ENCODE measurements at regions not wholly inside any gene's neighbourhood (a gene's known extent, or its start where the extent isn't known, plus 50 kb on each side); places are given as distances from the start of the nearest gene placed in this dataset.

GRCh38 chr3:64354956-64355355 lies 129.7 kb upstream of the PRICKLE2 start:
- no peak overlapping the region for H3K4me2 ChIP-seq (ENCODE audit: low read depth, low read length)
- in situ Hi-C loops (cut with HindIII; ENCODE audit: extremely low pct_ligation_motif_present, low pct_unique_long_range_greater_than_20kb), result no loop called here
- H3K4me3 ChIP-seq (replicated peaks in 1 of 3; ENCODE audit: insufficient read depth in 1 of 3, low read depth in 2 of 3, low read length in 3 of 3), result no peak overlapping the region
- intact Hi-C loops (cut with micrococcal nuclease; ENCODE audit: unreplicated experiment), result no loop called here
- WGBS (ENCODE audit: low lambda C conversion rate), result 42% methylated on average over 4 of the region's 5 CpGs
- no peaks in the 10 kb centered on the region for H4K20me1 ChIP-seq (ENCODE audit: insufficient read depth, low read length)
- ChIA-PET CTCF (ENCODE audit: low intra/inter-chr PET ratio, low total read pairs) (no interaction called here), POLR2A (no interaction called here)
- no peaks in the 10 kb centered on the region for H3K4me1 ChIP-seq (ENCODE audit: insufficient read depth, low read length)
- no peak for ATAC-seq
- H3K27ac ChIP-seq (ENCODE audit: extremely low read length, insufficient read depth, low read length), result no peak overlapping the region
- no peaks in the 10 kb centered on the region; a peak in 2 of 5 replicates for H3K27me3 ChIP-seq (ENCODE audit: control insufficient read depth in 1 of 2, insufficient read depth in 2 of 2, low read length in 2 of 2)
- no TSS peak for BruUV-seq (replicated peaks)
- no peaks in the 10 kb centered on the region for H3K36me3 ChIP-seq (replicated peaks in 1 of 2; ENCODE audit: control insufficient read depth in 1 of 2, insufficient read depth in 2 of 2, low read length in 2 of 2)
- no peak overlapping the region for H2AFZ ChIP-seq (ENCODE audit: low read length)
- H3K9ac ChIP-seq (ENCODE audit: insufficient read depth, low read depth, low read length), result no peak overlapping the region
- no peaks in the 10 kb centered on the region for H3K9me3 ChIP-seq (ENCODE audit: low read length)
- no peak for TF ChIP-seq TP53 (CRISPR knock-in tag; conservative IDR thresholded peaks at IDR 0.05)
- no peak for TF ChIP-seq SMAD9 (CRISPR knock-in tag; IDR thresholded peaks at IDR 0.05)
- TF ChIP-seq ZNF691 (CRISPR knock-in tag; IDR thresholded peaks at IDR 0.05; ENCODE audit: borderline replicate concordance, low read depth), result no peak
- no peak for DNase-seq (ENCODE audit: low spot score)
- no peaks in the 10 kb centered on the region for H3K79me2 ChIP-seq (ENCODE audit: insufficient read depth, low read length)
- no peak for FAIRE-seq

GRCh38 chr3:64354221-64354620 lies 129.0 kb upstream of the PRICKLE2 start:
- ChIA-PET POLR2A (no interaction called here), CTCF (ENCODE audit: low intra/inter-chr PET ratio, low total read pairs) (no interaction called here)
- H3K9ac ChIP-seq (ENCODE audit: insufficient read depth, low read depth, low read length), result no peak overlapping the region
- ATAC-seq, result no peak
- no peak for FAIRE-seq
- H3K79me2 ChIP-seq (ENCODE audit: insufficient read depth, low read length), result no peaks in the 10 kb centered on the region
- H2AFZ ChIP-seq (ENCODE audit: low read length), result no peak overlapping the region
- H3K27me3 ChIP-seq (ENCODE audit: control insufficient read depth in 1 of 2, insufficient read depth in 2 of 2, low read length in 2 of 2), result no peaks in the 10 kb centered on the region; a peak in 2 of 5 replicates
- in situ Hi-C loops (cut with HindIII; ENCODE audit: extremely low pct_ligation_motif_present, low pct_unique_long_range_greater_than_20kb) (no loop called here), intact Hi-C loops (cut with micrococcal nuclease; ENCODE audit: unreplicated experiment) (no loop called here)
- H3K4me2 ChIP-seq (ENCODE audit: low read depth, low read length), result no peak overlapping the region
- H3K4me3 ChIP-seq (replicated peaks in 1 of 3; ENCODE audit: insufficient read depth in 1 of 3, low read depth in 2 of 3, low read length in 3 of 3), result no peak overlapping the region
- no peaks in the 10 kb centered on the region for H3K9me3 ChIP-seq (ENCODE audit: low read length)
- H3K36me3 ChIP-seq (replicated peaks in 1 of 2; ENCODE audit: control insufficient read depth in 1 of 2, insufficient read depth in 2 of 2, low read length in 2 of 2), result no peaks in the 10 kb centered on the region
- no TSS peak for BruUV-seq (replicated peaks)
- no peaks in the 10 kb centered on the region for H4K20me1 ChIP-seq (ENCODE audit: insufficient read depth, low read length)
- no peak overlapping the region for H3K27ac ChIP-seq (ENCODE audit: extremely low read length, insufficient read depth, low read length)
- DNase-seq (ENCODE audit: low spot score), result no peak
- WGBS (ENCODE audit: low lambda C conversion rate), result 42% methylated on average over 5 of the region's 5 CpGs
- H3K4me1 ChIP-seq (ENCODE audit: insufficient read depth, low read length), result no peaks in the 10 kb centered on the region
- TF ChIP-seq KLF9 (CRISPR knock-in tag; IDR thresholded peaks at IDR 0.05; ENCODE audit: low read depth) (no peak), ZBTB42 (CRISPR knock-in tag; IDR thresholded peaks at IDR 0.05) (no peak), ZNF619 (CRISPR knock-in tag; IDR thresholded peaks at IDR 0.05) (no peak), ZSCAN22 (CRISPR knock-in tag; IDR thresholded peaks at IDR 0.05) (no peak), ZNF556 (CRISPR knock-in tag; IDR thresholded peaks at IDR 0.05; ENCODE audit: borderline replicate concordance) (no peak), ZNF337 (CRISPR knock-in tag; IDR thresholded peaks at IDR 0.05; ENCODE audit: borderline replicate concordance, low read depth) (no peak), ZNF678 (CRISPR knock-in tag; IDR thresholded peaks at IDR 0.05) (no peak)
- TF ChIP-seq, protein P1, sequence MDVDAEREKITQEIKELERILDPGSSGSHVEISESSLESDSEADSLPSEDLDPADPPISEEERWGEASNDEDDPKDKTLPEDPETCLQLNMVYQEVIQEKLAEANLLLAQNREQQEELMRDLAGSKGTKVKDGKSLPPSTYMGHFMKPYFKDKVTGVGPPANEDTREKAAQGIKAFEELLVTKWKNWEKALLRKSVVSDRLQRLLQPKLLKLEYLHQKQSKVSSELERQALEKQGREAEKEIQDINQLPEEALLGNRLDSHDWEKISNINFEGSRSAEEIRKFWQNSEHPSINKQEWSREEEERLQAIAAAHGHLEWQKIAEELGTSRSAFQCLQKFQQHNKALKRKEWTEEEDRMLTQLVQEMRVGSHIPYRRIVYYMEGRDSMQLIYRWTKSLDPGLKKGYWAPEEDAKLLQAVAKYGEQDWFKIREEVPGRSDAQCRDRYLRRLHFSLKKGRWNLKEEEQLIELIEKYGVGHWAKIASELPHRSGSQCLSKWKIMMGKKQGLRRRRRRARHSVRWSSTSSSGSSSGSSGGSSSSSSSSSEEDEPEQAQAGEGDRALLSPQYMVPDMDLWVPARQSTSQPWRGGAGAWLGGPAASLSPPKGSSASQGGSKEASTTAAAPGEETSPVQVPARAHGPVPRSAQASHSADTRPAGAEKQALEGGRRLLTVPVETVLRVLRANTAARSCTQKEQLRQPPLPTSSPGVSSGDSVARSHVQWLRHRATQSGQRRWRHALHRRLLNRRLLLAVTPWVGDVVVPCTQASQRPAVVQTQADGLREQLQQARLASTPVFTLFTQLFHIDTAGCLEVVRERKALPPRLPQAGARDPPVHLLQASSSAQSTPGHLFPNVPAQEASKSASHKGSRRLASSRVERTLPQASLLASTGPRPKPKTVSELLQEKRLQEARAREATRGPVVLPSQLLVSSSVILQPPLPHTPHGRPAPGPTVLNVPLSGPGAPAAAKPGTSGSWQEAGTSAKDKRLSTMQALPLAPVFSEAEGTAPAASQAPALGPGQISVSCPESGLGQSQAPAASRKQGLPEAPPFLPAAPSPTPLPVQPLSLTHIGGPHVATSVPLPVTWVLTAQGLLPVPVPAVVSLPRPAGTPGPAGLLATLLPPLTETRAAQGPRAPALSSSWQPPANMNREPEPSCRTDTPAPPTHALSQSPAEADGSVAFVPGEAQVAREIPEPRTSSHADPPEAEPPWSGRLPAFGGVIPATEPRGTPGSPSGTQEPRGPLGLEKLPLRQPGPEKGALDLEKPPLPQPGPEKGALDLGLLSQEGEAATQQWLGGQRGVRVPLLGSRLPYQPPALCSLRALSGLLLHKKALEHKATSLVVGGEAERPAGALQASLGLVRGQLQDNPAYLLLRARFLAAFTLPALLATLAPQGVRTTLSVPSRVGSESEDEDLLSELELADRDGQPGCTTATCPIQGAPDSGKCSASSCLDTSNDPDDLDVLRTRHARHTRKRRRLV (CRISPR knock-in tag; IDR thresholded peaks at IDR 0.05), result no peak

Measured in HepG2 (cell line).